Retinal pigment epithelial cell (primary cell): ENCODE measurements at regions not wholly inside any gene's neighbourhood (a gene's known extent, or its start where the extent isn't known, plus 50 kb on each side); places are given as distances from the start of the nearest gene placed in this dataset.

Experiments used
- DNase-seq: peaks from one replicate; pipeline ENCODE4 v3.0.0-alpha.2; 2010; ENCODE audit warnings: low read depth
- H3K4me3 ChIP-seq: 2 replicates; pipeline ENCODE4 v1.5.1; 2011; ENCODE audit warnings: mild to moderate bottlenecking, low read length, control low read depth, moderate library complexity
- TF ChIP-seq, protein P1 (sequence below): conservative IDR thresholded peaks from 2 replicates; pipeline ENCODE4 v1.5.1; 2011; ENCODE audit warnings: low read depth, low read length, control low read depth, inconsistent platforms

DNA sequence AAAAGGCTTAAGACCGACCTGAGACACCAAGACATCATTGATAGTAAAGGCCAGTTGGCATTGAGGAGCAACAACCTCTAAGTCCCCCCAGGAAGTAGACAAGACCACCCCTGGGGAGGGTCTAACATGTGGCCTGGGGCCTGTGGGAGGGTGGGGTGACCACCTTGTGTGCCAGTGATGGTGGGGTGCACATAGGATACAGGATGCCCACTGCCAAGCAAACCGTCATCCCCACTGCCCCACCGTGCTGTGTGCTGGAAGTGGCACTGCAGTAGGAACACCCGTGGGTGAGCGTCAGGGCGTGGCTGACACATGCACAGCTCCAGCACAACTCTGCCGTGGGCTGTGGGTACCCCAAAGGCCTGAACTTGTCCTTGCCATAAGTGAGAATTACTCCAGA is 84.3 kb upstream of the LGALSL start:
- TF ChIP-seq, protein P1, sequence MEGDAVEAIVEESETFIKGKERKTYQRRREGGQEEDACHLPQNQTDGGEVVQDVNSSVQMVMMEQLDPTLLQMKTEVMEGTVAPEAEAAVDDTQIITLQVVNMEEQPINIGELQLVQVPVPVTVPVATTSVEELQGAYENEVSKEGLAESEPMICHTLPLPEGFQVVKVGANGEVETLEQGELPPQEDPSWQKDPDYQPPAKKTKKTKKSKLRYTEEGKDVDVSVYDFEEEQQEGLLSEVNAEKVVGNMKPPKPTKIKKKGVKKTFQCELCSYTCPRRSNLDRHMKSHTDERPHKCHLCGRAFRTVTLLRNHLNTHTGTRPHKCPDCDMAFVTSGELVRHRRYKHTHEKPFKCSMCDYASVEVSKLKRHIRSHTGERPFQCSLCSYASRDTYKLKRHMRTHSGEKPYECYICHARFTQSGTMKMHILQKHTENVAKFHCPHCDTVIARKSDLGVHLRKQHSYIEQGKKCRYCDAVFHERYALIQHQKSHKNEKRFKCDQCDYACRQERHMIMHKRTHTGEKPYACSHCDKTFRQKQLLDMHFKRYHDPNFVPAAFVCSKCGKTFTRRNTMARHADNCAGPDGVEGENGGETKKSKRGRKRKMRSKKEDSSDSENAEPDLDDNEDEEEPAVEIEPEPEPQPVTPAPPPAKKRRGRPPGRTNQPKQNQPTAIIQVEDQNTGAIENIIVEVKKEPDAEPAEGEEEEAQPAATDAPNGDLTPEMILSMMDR = no peak
- no peak for DNase-seq
- no peak overlapping the region for H3K4me3 ChIP-seq

DNA sequence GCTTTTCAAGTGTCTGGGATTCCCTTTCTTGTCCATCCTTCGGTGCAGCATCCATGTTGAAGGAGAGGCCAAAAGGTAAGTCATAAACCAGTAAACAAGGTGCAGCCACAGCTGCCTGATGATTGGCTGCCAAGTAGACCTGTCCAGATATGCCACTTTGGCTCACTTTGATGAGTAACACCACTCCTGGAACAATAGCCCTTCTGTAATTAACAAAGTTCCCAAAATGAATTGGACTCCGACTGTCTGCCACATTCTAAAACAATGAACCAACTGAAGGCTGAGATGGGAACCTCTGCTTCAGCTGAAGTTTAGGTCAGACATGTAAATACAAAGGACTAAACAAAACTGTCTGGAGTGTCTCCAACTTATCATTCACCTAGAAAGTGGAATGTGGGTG is 82.2 kb upstream of the LGALSL start:
- no peak for DNase-seq
- TF ChIP-seq, protein P1 = no peak
- no peak overlapping the region for H3K4me3 ChIP-seq

DNA sequence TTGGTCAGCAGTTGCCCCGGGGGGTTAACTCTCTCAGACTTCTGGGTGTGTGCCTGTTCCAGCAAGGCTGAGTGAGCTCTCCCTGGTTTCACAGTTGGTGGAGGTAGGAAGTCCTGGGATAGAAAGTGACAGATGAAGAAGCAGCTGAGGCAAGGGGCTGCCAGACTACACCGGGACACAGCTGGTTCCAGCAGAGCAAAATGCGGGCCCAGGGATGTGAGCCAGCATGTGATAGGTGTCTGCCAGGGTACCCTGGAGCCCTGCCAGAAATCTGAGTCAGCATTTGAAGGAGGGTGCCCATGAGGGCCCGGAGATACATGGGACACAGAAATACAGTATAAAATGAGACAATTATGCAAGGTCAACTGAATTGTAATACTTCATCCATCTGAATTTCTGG is 79.3 kb upstream of the LGALSL start:
- DNase-seq = peak; percentile 10
- TF ChIP-seq, protein P1 = no peak
- no peak overlapping the region for H3K4me3 ChIP-seq

DNA sequence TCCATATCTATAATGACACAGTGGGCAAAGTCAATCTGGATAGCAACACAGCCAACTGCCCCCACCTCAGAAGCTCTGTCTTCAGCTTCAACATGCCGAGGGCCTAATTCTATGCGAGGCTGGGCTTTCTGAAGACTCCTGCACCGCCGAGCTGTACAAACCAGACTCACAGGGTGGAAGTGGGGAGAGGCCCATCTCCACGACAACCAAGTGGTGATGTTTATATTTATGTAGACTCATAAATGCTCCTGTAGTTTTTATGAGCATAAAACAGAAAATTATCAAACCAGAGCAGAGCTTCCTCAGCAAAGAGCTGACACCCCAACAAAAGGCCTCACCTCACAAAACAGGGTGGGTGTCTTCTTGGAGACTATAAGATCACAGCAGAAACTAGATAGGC is 77.0 kb upstream of the LGALSL start:
- H3K4me3 ChIP-seq = no peak overlapping the region
- TF ChIP-seq, protein P1 = no peak
- no peak for DNase-seq

DNA sequence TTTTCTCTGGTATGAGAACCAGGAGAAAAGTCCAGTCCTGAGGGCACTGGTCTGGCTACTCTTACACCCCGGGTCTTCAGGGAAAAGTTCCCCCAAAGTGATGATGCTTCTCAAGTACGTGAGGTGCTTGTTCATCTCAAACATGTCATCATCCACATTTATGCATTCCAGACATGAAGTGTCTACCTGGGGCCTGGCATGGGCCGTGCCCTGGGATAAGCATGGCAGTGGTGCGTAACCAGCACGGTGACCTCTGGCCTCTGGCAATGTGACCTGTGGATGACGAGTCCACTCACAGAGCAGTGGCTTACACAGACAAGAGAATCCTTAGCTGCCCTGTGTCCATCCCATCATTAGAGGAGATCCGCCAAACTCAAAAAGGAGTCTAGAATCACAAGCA is 74.8 kb upstream of the LGALSL start:
- TF ChIP-seq, protein P1 = no peak
- H3K4me3 ChIP-seq = no peak overlapping the region
- DNase-seq = no peak

DNA sequence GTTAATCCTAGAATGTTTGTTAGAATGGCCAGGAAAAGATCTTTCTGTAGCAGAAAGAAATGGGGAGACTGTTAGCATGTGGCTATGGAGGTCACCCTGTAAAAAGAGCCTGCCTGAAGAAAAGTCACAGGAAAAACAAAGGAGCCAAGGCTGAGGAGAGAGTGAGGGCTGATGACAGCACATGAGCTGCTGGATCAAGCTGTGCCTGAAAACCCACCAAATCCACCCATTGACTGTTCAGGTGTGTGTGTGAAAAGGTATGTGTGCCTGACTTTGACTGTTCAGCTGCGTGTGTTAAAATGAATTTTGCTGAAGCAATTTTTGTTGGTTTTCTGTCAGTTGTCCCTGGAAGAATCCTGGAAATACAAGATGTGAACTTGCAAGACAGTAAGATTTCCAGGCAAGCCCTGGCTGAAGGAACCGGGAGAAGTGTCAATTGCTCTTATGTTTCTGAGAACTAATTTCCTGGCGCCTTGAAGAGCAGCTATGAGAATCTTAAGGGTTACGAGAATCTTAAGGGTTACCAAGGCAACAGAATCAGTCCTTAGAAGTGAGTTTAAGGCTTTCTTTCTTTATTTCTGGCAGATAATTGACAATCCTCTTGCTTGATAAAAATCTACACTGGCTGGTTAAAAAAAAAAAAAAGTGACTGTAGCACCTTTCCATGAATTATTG is 73.0 kb upstream of the LGALSL start:
- no peak for DNase-seq
- TF ChIP-seq, protein P1 = no peak
- no peak overlapping the region for H3K4me3 ChIP-seq

DNA sequence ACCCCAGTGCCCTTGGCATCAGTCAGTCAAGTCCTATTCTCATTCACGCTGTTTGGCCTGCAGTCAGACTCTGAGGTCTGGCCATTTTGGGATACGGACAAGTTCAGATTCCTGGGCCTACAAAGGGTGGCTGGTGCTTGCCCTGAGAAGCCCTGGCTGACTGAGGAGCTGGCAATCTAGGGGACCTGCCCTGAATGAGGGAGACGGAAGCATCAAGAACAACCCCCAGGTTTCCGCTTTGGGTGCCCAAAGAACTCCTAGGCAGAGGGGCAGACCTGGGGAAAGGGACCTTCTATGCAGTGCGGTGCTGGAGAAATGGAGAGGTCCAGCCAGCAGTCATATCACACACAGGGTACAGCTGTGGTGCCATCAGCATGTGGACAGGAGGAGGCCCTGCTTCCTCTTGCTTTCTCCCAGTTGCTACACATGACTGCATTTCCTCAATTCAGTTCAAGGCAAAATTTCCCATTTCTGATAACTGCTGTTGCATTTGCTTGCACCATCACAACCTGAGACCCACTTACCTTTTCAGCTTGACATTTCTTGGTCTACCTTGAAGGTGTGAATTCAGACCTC is 70.9 kb upstream of the LGALSL start:
- DNase-seq = no peak

More for the DNA sequence above, 70.9 kb upstream of the LGALSL start:
- no peak overlapping the region for H3K4me3 ChIP-seq
- TF ChIP-seq, protein P1 = no peak
